Adipocyte (in vitro differentiated cells): ENCODE measurements at regions not wholly inside any gene's neighbourhood (a gene's known extent, or its start where the extent isn't known, plus 50 kb on each side); places are given as distances from the start of the nearest gene placed in this dataset.

Source experiments
- DNase-seq: peaks from one replicate; pipeline ENCODE4 v3.0.0-alpha.2; 2015; ENCODE audit warnings: low read depth
- H3K27me3 ChIP-seq: replicated peaks from 2 replicates; pipeline ENCODE4 v1.7.0; 2013; ENCODE audit warnings: mild to moderate bottlenecking, low read length, moderate library complexity; ENCODE audit not compliant: control insufficient read depth, insufficient read depth
- H3K36me3 ChIP-seq: 2 replicates; pipeline ENCODE4 v1.7.0; 2013; ENCODE audit warnings: low read length, mild to moderate bottlenecking, moderate library complexity; ENCODE audit not compliant: control insufficient read depth, insufficient read depth, severe bottlenecking
- H3K4me1 ChIP-seq: 2 replicates; pipeline ENCODE4 v1.7.0; 2013; ENCODE audit warnings: mild to moderate bottlenecking, low read length, moderate library complexity; ENCODE audit not compliant: control insufficient read depth, insufficient read depth
- H3K4me3 ChIP-seq: 2 replicates; pipeline ENCODE4 v1.7.0; 2013; ENCODE audit warnings: mild to moderate bottlenecking, low read length, moderate library complexity
- H3K9ac ChIP-seq: 2 replicates; pipeline ENCODE4 v1.7.0; 2013; ENCODE audit warnings: mild to moderate bottlenecking, low read length, moderate library complexity
- H3K9me3 ChIP-seq: 2 replicates; pipeline ENCODE4 v1.7.0; 2013; ENCODE audit warnings: mild to moderate bottlenecking, low read length, moderate library complexity; ENCODE audit not compliant: control insufficient read depth

GRCh38 chr2:42876326-42876751 lies 84.0 kb upstream of the HAAO start:
- no peak overlapping the region for H3K4me3 ChIP-seq
- H3K9ac ChIP-seq = peak overlapping the region; percentile 82
- no peak for DNase-seq
- H3K9me3 ChIP-seq = no peaks in the 10 kb centered on the region
- no peaks in the 10 kb centered on the region for H3K36me3 ChIP-seq
- no peaks in the 10 kb centered on the region for H3K27me3 ChIP-seq
- peaks cover 52% of the 10 kb centered on the region for H3K4me1 ChIP-seq

GRCh38 chr2:42875880-42876279 lies 83.5 kb upstream of the HAAO start:
- H3K9ac ChIP-seq = peak overlapping the region; percentile 82
- peaks cover 49% of the 10 kb centered on the region for H3K4me1 ChIP-seq
- no peaks in the 10 kb centered on the region for H3K27me3 ChIP-seq
- H3K9me3 ChIP-seq = no peaks in the 10 kb centered on the region
- H3K36me3 ChIP-seq = no peaks in the 10 kb centered on the region
- peak overlapping the region; percentile 2 for H3K4me3 ChIP-seq
- no peak for DNase-seq

- H3K4me1 ChIP-seq = peaks cover 48% of the 10 kb centered on the region
- DNase-seq = no peak
- H3K9ac ChIP-seq = peak overlapping the region; percentile 82
- H3K27me3 ChIP-seq = no peaks in the 10 kb centered on the region
- H3K9me3 ChIP-seq = no peaks in the 10 kb centered on the region
- no peaks in the 10 kb centered on the region for H3K36me3 ChIP-seq
- peak overlapping the region; percentile 25 for H3K4me3 ChIP-seq
These were observed 82.8 kb upstream of the HAAO start for GRCh38 chr2:42874949-42875801.

GRCh38 chr2:42872721-42873120 lies 80.3 kb upstream of the HAAO start:
- H3K4me3 ChIP-seq = no peak overlapping the region
- H3K9me3 ChIP-seq = peaks cover 17% of the 10 kb centered on the region
- peak; percentile 63 for DNase-seq
- H3K9ac ChIP-seq = peak overlapping the region; percentile 75
- no peaks in the 10 kb centered on the region for H3K36me3 ChIP-seq
- no peaks in the 10 kb centered on the region for H3K27me3 ChIP-seq
- peaks cover 50% of the 10 kb centered on the region for H3K4me1 ChIP-seq

GRCh38 chr2:42871372-42871771 lies 79.0 kb upstream of the HAAO start:
- H3K27me3 ChIP-seq = no peaks in the 10 kb centered on the region
- H3K4me1 ChIP-seq = peaks cover 57% of the 10 kb centered on the region
- no peak overlapping the region for H3K4me3 ChIP-seq
- H3K9me3 ChIP-seq = peaks cover 17% of the 10 kb centered on the region
- no peak for DNase-seq
- H3K36me3 ChIP-seq = no peaks in the 10 kb centered on the region
- H3K9ac ChIP-seq = no peak overlapping the region

- H3K27me3 ChIP-seq = no peaks in the 10 kb centered on the region
- DNase-seq = no peak
- H3K4me1 ChIP-seq = peaks cover 44% of the 10 kb centered on the region
- H3K9me3 ChIP-seq = peaks cover 17% of the 10 kb centered on the region
- no peaks in the 10 kb centered on the region for H3K36me3 ChIP-seq
- peak overlapping the region; percentile 20 for H3K4me3 ChIP-seq
- H3K9ac ChIP-seq = no peak overlapping the region
These were observed 76.5 kb upstream of the HAAO start for GRCh38 chr2:42868874-42869273.

- no peak overlapping the region for H3K4me3 ChIP-seq
- H3K9ac ChIP-seq = no peak overlapping the region
- peaks cover 37% of the 10 kb centered on the region for H3K4me1 ChIP-seq
- peaks cover 17% of the 10 kb centered on the region for H3K9me3 ChIP-seq
- DNase-seq = no peak
- no peaks in the 10 kb centered on the region for H3K36me3 ChIP-seq
- H3K27me3 ChIP-seq = no peaks in the 10 kb centered on the region
These were observed 75.7 kb upstream of the HAAO start for GRCh38 chr2:42868096-42868495.

GRCh38 chr2:42867093-42868065 lies 75.0 kb upstream of the HAAO start:
- H3K4me3 ChIP-seq = peak overlapping the region; percentile 5
- peak overlapping the region; percentile 81 for H3K9ac ChIP-seq
- H3K4me1 ChIP-seq = peaks cover 30% of the 10 kb centered on the region
- H3K27me3 ChIP-seq = no peaks in the 10 kb centered on the region
- H3K9me3 ChIP-seq = peaks cover 17% of the 10 kb centered on the region
- DNase-seq = no peak
- H3K36me3 ChIP-seq = no peaks in the 10 kb centered on the region

- peaks cover 17% of the 10 kb centered on the region for H3K9me3 ChIP-seq
- H3K4me3 ChIP-seq = peak overlapping the region; percentile 14
- DNase-seq = no peak
- peaks cover 25% of the 10 kb centered on the region for H3K4me1 ChIP-seq
- no peaks in the 10 kb centered on the region for H3K36me3 ChIP-seq
- H3K9ac ChIP-seq = peak overlapping the region; percentile 81
- H3K27me3 ChIP-seq = no peaks in the 10 kb centered on the region
These were observed 73.8 kb upstream of the HAAO start for GRCh38 chr2:42865884-42866881.

- no peaks in the 10 kb centered on the region for H3K36me3 ChIP-seq
- no peak overlapping the region for H3K4me3 ChIP-seq
- DNase-seq = no peak
- H3K9me3 ChIP-seq = peaks cover 17% of the 10 kb centered on the region
- no peak overlapping the region for H3K9ac ChIP-seq
- no peaks in the 10 kb centered on the region for H3K27me3 ChIP-seq
- peaks cover 30% of the 10 kb centered on the region for H3K4me1 ChIP-seq
These were observed 72.4 kb upstream of the HAAO start for GRCh38 chr2:42864641-42865280.
